ENCODE measurements at regions not wholly inside any gene's neighbourhood (a gene's known extent, or its start where the extent isn't known, plus 50 kb on each side); places are given as distances from the start of the nearest gene placed in this dataset.

GRCh38 chr2:185035906-185036305 lies 437.6 kb downstream of the ZNF804A start:
- H4K20me1 ChIP-seq (ENCODE audit: insufficient read depth): no peaks in the 10 kb centered on the region
- no peak for DNase-seq
- TF ChIP-seq TAF1 (IDR thresholded peaks at IDR 0.05; ENCODE audit: borderline replicate concordance, low read depth, low read length): no peak
- TF ChIP-seq CHD2 (IDR thresholded peaks at IDR 0.05; ENCODE audit: low read length, partially characterized antibody): no peak
- TF ChIP-seq GATA2 (CRISPR knock-in tag; IDR thresholded peaks at IDR 0.05): no peak
- no peak for TF ChIP-seq SMC3 (IDR thresholded peaks at IDR 0.05; ENCODE audit: low read depth, low read length)
- TF ChIP-seq NRF1 (IDR thresholded peaks at IDR 0.05; ENCODE audit: low read depth, low read length): no peak
- TF ChIP-seq EZH2phosphoT487 (IDR thresholded peaks at IDR 0.05; ENCODE audit: borderline replicate concordance, low read depth): no peak
- no peak for TF ChIP-seq MXI1 (IDR thresholded peaks at IDR 0.05; ENCODE audit: low read depth, low read length)
- no peak for TF ChIP-seq REST (IDR thresholded peaks at IDR 0.05; ENCODE audit: low read depth, low read length)
- no peak for TF ChIP-seq USF1 (IDR thresholded peaks at IDR 0.05; ENCODE audit: borderline replicate concordance, low read depth)
- no peak for TF ChIP-seq ZBTB33 (IDR thresholded peaks at IDR 0.05; ENCODE audit: borderline replicate concordance, low read depth)
- no peak for TF ChIP-seq POLR2AphosphoS5 (IDR thresholded peaks at IDR 0.05; ENCODE audit: low read depth, low read length)
- TF ChIP-seq NFIC (IDR thresholded peaks at IDR 0.05; ENCODE audit: borderline replicate concordance): no peak
- TF ChIP-seq RFX5 (IDR thresholded peaks at IDR 0.05; ENCODE audit: low read length): no peak
- no peak for TF ChIP-seq MEF2A (IDR thresholded peaks at IDR 0.05; ENCODE audit: borderline replicate concordance, low read depth)
- no peak for TF ChIP-seq MAX (IDR thresholded peaks at IDR 0.05; ENCODE audit: low read depth)
- H3K4me2 ChIP-seq: no peak overlapping the region
- H3K4me3 ChIP-seq (ENCODE audit: low read depth in 2 of 2, low read length in 1 of 2): no peak overlapping the region
- H3K36me3 ChIP-seq (replicated peaks in 1 of 2; ENCODE audit: control insufficient read depth in 1 of 2, insufficient read depth in 2 of 2, low read length in 1 of 2): no peaks in the 10 kb centered on the region
- no peaks in the 10 kb centered on the region for H3K27me3 ChIP-seq (ENCODE audit: insufficient read depth)
- H3F3A ChIP-seq (replicated peaks; ENCODE audit: insufficient read depth): no peaks in the 10 kb centered on the region
- no peak overlapping the region for H2AFZ ChIP-seq (ENCODE audit: low read depth)
- H3K9me3 ChIP-seq: peaks cover 6% of the 10 kb centered on the region; the same call in 1 of the 2 replicates
- ChIA-PET POLR2A (no interaction called here), CTCF (no interaction called here)
- no peaks in the 10 kb centered on the region for H3K4me1 ChIP-seq (ENCODE audit: control insufficient read depth in 1 of 2, insufficient read depth in 2 of 2, low read depth in 1 of 2, low read length in 1 of 2)
- no peak overlapping the region for H3K9ac ChIP-seq
- H3K27ac ChIP-seq (ENCODE audit: low read depth in 2 of 2, low read length in 1 of 2): no peak overlapping the region
- H3K79me2 ChIP-seq (ENCODE audit: insufficient read depth): no peaks in the 10 kb centered on the region
- no peaks in the 10 kb centered on the region for H3K9me2 ChIP-seq
- WGBS (ENCODE audit: low lambda C conversion rate): 84% methylated on average over 4 of the region's 4 CpGs
